ENCODE measurements at regions not wholly inside any gene's neighbourhood (a gene's known extent, or its start where the extent isn't known, plus 50 kb on each side); places are given as distances from the start of the nearest gene placed in this dataset.

- no peak overlapping the region for H3K9ac ChIP-seq (ENCODE audit: low read depth in 1 of 2, low read length in 2 of 2)
- no peak for DNase-seq (ENCODE audit: low spot score)
- H3K27ac ChIP-seq (ENCODE audit: low read depth in 1 of 2, low read length in 2 of 2): no peak overlapping the region
- no peaks in the 10 kb centered on the region for H3K9me3 ChIP-seq (ENCODE audit: control insufficient read depth in 4 of 4, low read length in 3 of 4)
- H3K27me3 ChIP-seq (ENCODE audit: control insufficient read depth in 4 of 4, insufficient read depth in 4 of 4, low read length in 3 of 4): no peaks in the 10 kb centered on the region
- 69% methylated on average over 6 of the region's 6 CpGs for WGBS
- no peaks in the 10 kb centered on the region for H3K4me1 ChIP-seq (ENCODE audit: control insufficient read depth in 4 of 4, insufficient read depth in 4 of 4, low read length in 3 of 4)
- no peak overlapping the region for H3K4me3 ChIP-seq (ENCODE audit: low read depth in 1 of 3, low read length in 3 of 3)
- H3K36me3 ChIP-seq (ENCODE audit: control insufficient read depth in 4 of 4, insufficient read depth in 3 of 4, low read depth in 1 of 4, low read length in 3 of 4): no peaks in the 10 kb centered on the region
- TF ChIP-seq GABPA (IDR thresholded peaks at IDR 0.05 in 1 of 2, conservative IDR thresholded peaks at IDR 0.05 in 1 of 2): no peak
- TF ChIP-seq RXRA (IDR thresholded peaks at IDR 0.05): no peak
- no peak for TF ChIP-seq ATF3 (IDR thresholded peaks at IDR 0.05)
- TF ChIP-seq TAF1 (conservative IDR thresholded peaks at IDR 0.05): no peak
Observed at GRCh38 chr1:4431491-4431890, 222.9 kb upstream of the AJAP1 start.

- Histone ChIP-seq H3K27ac (ENCODE audit: low read depth in 1 of 2, low read length in 2 of 2) (no peak overlapping the region), H3K27me3 (ENCODE audit: control insufficient read depth in 4 of 4, insufficient read depth in 4 of 4, low read length in 3 of 4) (no peaks in the 10 kb centered on the region), H3K36me3 (ENCODE audit: control insufficient read depth in 4 of 4, insufficient read depth in 3 of 4, low read depth in 1 of 4, low read length in 3 of 4) (no peaks in the 10 kb centered on the region), H3K9ac (ENCODE audit: low read depth in 1 of 2, low read length in 2 of 2) (no peak overlapping the region), H3K4me1 (ENCODE audit: control insufficient read depth in 4 of 4, insufficient read depth in 4 of 4, low read length in 3 of 4) (no peaks in the 10 kb centered on the region), H3K9me3 (ENCODE audit: control insufficient read depth in 4 of 4, low read length in 3 of 4) (no peaks in the 10 kb centered on the region), H3K4me3 (ENCODE audit: low read depth in 1 of 3, low read length in 3 of 3) (no peak overlapping the region)
- WGBS: 85% methylated on average over 7 of the region's 7 CpGs
- no peak for TF ChIP-seq EGR1 (IDR thresholded peaks at IDR 0.05; ENCODE audit: low read depth in 2 of 2)
- no peak for TF ChIP-seq JUND (IDR thresholded peaks at IDR 0.05)
- TF ChIP-seq FOXA1 (IDR thresholded peaks at IDR 0.05): no peak
- TF ChIP-seq FOXA2 (IDR thresholded peaks at IDR 0.05): no peak
- TF ChIP-seq GABPA (IDR thresholded peaks at IDR 0.05 in 1 of 2, conservative IDR thresholded peaks at IDR 0.05 in 1 of 2): no peak
- DNase-seq (ENCODE audit: low spot score): no peak
Observed at GRCh38 chr1:4433075-4433474, 221.3 kb upstream of the AJAP1 start.

- Histone ChIP-seq H3K9me3 (ENCODE audit: control insufficient read depth in 4 of 4, low read length in 3 of 4) (no peaks in the 10 kb centered on the region), H3K36me3 (ENCODE audit: control insufficient read depth in 4 of 4, insufficient read depth in 3 of 4, low read depth in 1 of 4, low read length in 3 of 4) (no peaks in the 10 kb centered on the region), H3K4me1 (ENCODE audit: control insufficient read depth in 4 of 4, insufficient read depth in 4 of 4, low read length in 3 of 4) (no peaks in the 10 kb centered on the region), H3K27ac (ENCODE audit: low read depth in 1 of 2, low read length in 2 of 2) (no peak overlapping the region), H3K9ac (ENCODE audit: low read depth in 1 of 2, low read length in 2 of 2) (no peak overlapping the region), H3K4me3 (ENCODE audit: low read depth in 1 of 3, low read length in 3 of 3) (no peak overlapping the region), H3K27me3 (ENCODE audit: control insufficient read depth in 4 of 4, insufficient read depth in 4 of 4, low read length in 3 of 4) (peaks cover 0 to 8% (median 2%) of the 10 kb centered on the region in 4 donors)
- no peak for TF ChIP-seq ZBTB33 (IDR thresholded peaks at IDR 0.05)
- TF ChIP-seq HNF4G (IDR thresholded peaks at IDR 0.05): no peak
- TF ChIP-seq GABPA (IDR thresholded peaks at IDR 0.05 in 1 of 2, conservative IDR thresholded peaks at IDR 0.05 in 1 of 2): no peak
- no peak for TF ChIP-seq ATF3 (IDR thresholded peaks at IDR 0.05)
- no peak for TF ChIP-seq JUND (IDR thresholded peaks at IDR 0.05)
- no peak for TF ChIP-seq REST (IDR thresholded peaks at IDR 0.05)
- TF ChIP-seq EGR1 (IDR thresholded peaks at IDR 0.05; ENCODE audit: low read depth in 2 of 2): no peak
- TF ChIP-seq YY1 (IDR thresholded peaks at IDR 0.05): no peak
- DNase-seq (ENCODE audit: low spot score): no peak
- 79% methylated on average over 5 of the region's 5 CpGs for WGBS
Observed at GRCh38 chr1:4444086-4444485, 210.3 kb upstream of the AJAP1 start.
